Gastrocnemius medialis (tissue), 4 donors: ENCODE measurements at regions not wholly inside any gene's neighbourhood (a gene's known extent, or its start where the extent isn't known, plus 50 kb on each side); places are given as distances from the start of the nearest gene placed in this dataset.

ENCODE experiments used
- ATAC-seq, 2 donors: fragments of 150-250 bp; one replicate each; pipeline ENCODE4 v1.9.1; 2016
- DNase-seq, 2 donors: peaks; one replicate each; pipeline ENCODE4 v3.0.0-alpha.2; 2019
- H3K27ac ChIP-seq, 4 donors: fragments of 200-600 bp; sonication (generic); 1 replicate in 1 of 4; 2 replicates in 3 of 4; pipeline ENCODE4 v1.5.1; 2016 to 2018; ENCODE audit warnings: mild to moderate bottlenecking in 2 of 4, moderate library complexity in 1 of 4
- H3K27me3 ChIP-seq, 3 donors: fragments of 200-600 bp; sonication (generic) in 2 of 3; 1 replicate in 1 of 3; 2 replicates in 2 of 3; pipeline versions ENCODE4 v1.5.1 to v1.6.0; 2016 to 2019; ENCODE audit warnings: mild to moderate bottlenecking in 1 of 3, moderate library complexity in 1 of 3
- H3K36me3 ChIP-seq, 2 donors: fragments of 200-600 bp; sonication (generic) in 1 of 2; one replicate each; pipeline ENCODE4 v1.5.1; 2017 to 2018
- H3K4me1 ChIP-seq, 2 donors: fragments of 200-600 bp; sonication (generic) in 1 of 2; one replicate each; pipeline ENCODE4 v1.5.1; 2016 to 2017; ENCODE audit warnings: mild to moderate bottlenecking in 2 of 2
- H3K4me3 ChIP-seq, 4 donors: fragments of 200-600 bp; sonication (generic) in 3 of 4; 1 replicate in 1 of 4; 2 replicates in 3 of 4; pipeline ENCODE4 v1.5.1; 2016 to 2019; ENCODE audit warnings: mild to moderate bottlenecking in 2 of 4
- H3K9me3 ChIP-seq, 3 donors: fragments of 200-600 bp; sonication (generic) in 2 of 3; 1 replicate in 1 of 3; 2 replicates in 2 of 3; pipeline ENCODE4 v1.5.1; 2016 to 2019
- CTCF ChIP-seq, 5 experiments: fragments of 450-650 bp in 3 of 5; fragments of 200-600 bp in 2 of 5; sonication (generic) in 2 of 5; IDR thresholded peaks in 4 of 5; conservative IDR thresholded peaks in 1 of 5; 1 replicate in 4 of 5; 2 replicates in 1 of 5; pipeline ENCODE4 v1.5.1; 2016 to 2019; ENCODE audit warnings: antibody characterized with exemption in 5 of 5, mild to moderate bottlenecking in 3 of 5, moderate library complexity in 3 of 5
- POLR2A ChIP-seq, 2 donors: fragments of 450-650 bp; IDR thresholded peaks; one replicate each; pipeline ENCODE4 v1.6.1; 2017; ENCODE audit warnings: antibody characterized with exemption in 2 of 2, mild to moderate bottlenecking in 2 of 2, moderate library complexity in 2 of 2
- in situ Hi-C, 4 donors: fragments of 200-750 bp; cut with MboI; loops; one replicate each; pipeline versions ENCODE4 v1.15.0 to v1.8.0; 2017; ENCODE audit warnings: low sequenced_read_pairs in 4 of 4
- intact Hi-C: fragments of 100-400 bp; cut with DNase I; formaldehyde crosslinking; loops from one replicate; pipeline ENCODE4 v1.15.1; 2023; ENCODE audit warnings: low total_unique reads

- H3K27ac ChIP-seq, result no peak overlapping the region
- DNase-seq, result no peak
- TF ChIP-seq POLR2A (IDR thresholded peaks at IDR 0.05) (no peak), CTCF (IDR thresholded peaks at IDR 0.05 in 4 of 5, conservative IDR thresholded peaks at IDR 0.05 in 1 of 5) (no peak)
- H3K9me3 ChIP-seq, result no peaks in the 10 kb centered on the region
- H3K36me3 ChIP-seq, result no peaks in the 10 kb centered on the region
- in situ Hi-C loops (no loop called here), intact Hi-C loops (no loop called here)
- H3K27me3 ChIP-seq, result no peaks in the 10 kb centered on the region
- ATAC-seq, result no peak
- H3K4me1 ChIP-seq, result no peaks in the 10 kb centered on the region
- H3K4me3 ChIP-seq, result no peak overlapping the region
These were observed 309.6 kb downstream of the UACA start for GRCh38 chr15:70453766-70454165.

- ATAC-seq (no peak), DNase-seq (no peak)
- H3K27me3 ChIP-seq, result no peaks in the 10 kb centered on the region
- H3K4me1 ChIP-seq, result no peaks in the 10 kb centered on the region
- intact Hi-C loops (no loop called here), in situ Hi-C loops (no loop called here)
- H3K4me3 ChIP-seq, result no peak overlapping the region
- H3K27ac ChIP-seq, result no peak overlapping the region
- H3K9me3 ChIP-seq, result no peaks in the 10 kb centered on the region
- H3K36me3 ChIP-seq, result no peaks in the 10 kb centered on the region
- TF ChIP-seq CTCF (IDR thresholded peaks at IDR 0.05 in 4 of 5, conservative IDR thresholded peaks at IDR 0.05 in 1 of 5), result no peak
- no peak for TF ChIP-seq POLR2A (IDR thresholded peaks at IDR 0.05)
These were observed 310.1 kb downstream of the UACA start for GRCh38 chr15:70453238-70453637.

- ATAC-seq (no peak), DNase-seq (no peak)
- in situ Hi-C loops (no loop called here), intact Hi-C loops (no loop called here)
- Histone ChIP-seq H3K36me3 (no peaks in the 10 kb centered on the region), H3K27me3 (no peaks in the 10 kb centered on the region), H3K4me1 (no peaks in the 10 kb centered on the region), H3K4me3 (no peak overlapping the region), H3K27ac (no peak overlapping the region), H3K9me3 (no peaks in the 10 kb centered on the region)
- TF ChIP-seq CTCF (IDR thresholded peaks at IDR 0.05 in 4 of 5, conservative IDR thresholded peaks at IDR 0.05 in 1 of 5) (no peak), POLR2A (IDR thresholded peaks at IDR 0.05) (no peak)
These were observed 311.3 kb downstream of the UACA start for GRCh38 chr15:70451821-70452653.

GRCh38 chr15:70450142-70450443, 313.3 kb downstream of the UACA start:
- DNase-seq, result no peak
- TF ChIP-seq POLR2A (IDR thresholded peaks at IDR 0.05), result no peak
- TF ChIP-seq CTCF (IDR thresholded peaks at IDR 0.05 in 4 of 5, conservative IDR thresholded peaks at IDR 0.05 in 1 of 5), result no peak
- Histone ChIP-seq H3K36me3 (no peaks in the 10 kb centered on the region), H3K27me3 (no peaks in the 10 kb centered on the region), H3K27ac (no peak overlapping the region), H3K9me3 (no peaks in the 10 kb centered on the region), H3K4me1 (no peaks in the 10 kb centered on the region), H3K4me3 (no peak overlapping the region)
- intact Hi-C loops, result no loop called here
- no peak for ATAC-seq
- in situ Hi-C loops, result no loop called here
